GM12878 (cell line): ENCODE measurements at regions not wholly inside any gene's neighbourhood (a gene's known extent, or its start where the extent isn't known, plus 50 kb on each side); places are given as distances from the start of the nearest gene placed in this dataset.

Source experiments
- BACH1 ChIP-seq: fragments of 450-650 bp; IDR thresholded peaks from 2 replicates; pipeline ENCODE4 v1.6.1; 2017; ENCODE audit warnings: mild to moderate bottlenecking, borderline replicate concordance
- CREB1 ChIP-seq: IDR thresholded peaks from 2 replicates; pipeline ENCODE4 v1.6.1; 2012; ENCODE audit warnings: low read depth, mild to moderate bottlenecking, inconsistent platforms
- E2F8 ChIP-seq: fragments of 450-650 bp; IDR thresholded peaks from 2 replicates; pipeline ENCODE4 v1.6.1; 2018; ENCODE audit warnings: mild to moderate bottlenecking, low read depth, moderate library complexity; ENCODE audit not compliant: partially characterized antibody
- E4F1 ChIP-seq: fragments of 450-650 bp; IDR thresholded peaks from 2 replicates; pipeline ENCODE4 v1.6.1; 2018; ENCODE audit warnings: borderline replicate concordance, mild to moderate bottlenecking; ENCODE audit not compliant: partially characterized antibody
- GATAD2B ChIP-seq: fragments of 450-650 bp; conservative IDR thresholded peaks from 2 replicates; pipeline ENCODE4 v1.6.1; 2017; ENCODE audit warnings: low read depth, mild to moderate bottlenecking, moderate library complexity
- HDAC2 ChIP-seq: fragments of 200-600 bp; sonication (generic); IDR thresholded peaks from 2 replicates; pipeline ENCODE4 v1.6.1; 2017
- IKZF2 ChIP-seq, 2 experiments: fragments of 450-650 bp; IDR thresholded peaks; 2 replicates each; pipeline ENCODE4 v1.6.1; 2017; ENCODE audit warnings: mild to moderate bottlenecking in 2 of 2, moderate library complexity in 2 of 2
- IRF5 ChIP-seq: fragments of 450-650 bp; IDR thresholded peaks from 2 replicates; pipeline ENCODE4 v1.6.1; 2017; ENCODE audit warnings: borderline replicate concordance
- MEF2B ChIP-seq: fragments of 450-650 bp; IDR thresholded peaks from 2 replicates; pipeline ENCODE4 v1.6.1; 2018; ENCODE audit warnings: mild to moderate bottlenecking, moderate library complexity; ENCODE audit not compliant: partially characterized antibody, poor library complexity, severe bottlenecking
- NBN ChIP-seq: fragments of 450-650 bp; IDR thresholded peaks from 2 replicates; pipeline ENCODE4 v1.6.1; 2016
- NFYA ChIP-seq: IDR thresholded peaks from 2 replicates; pipeline ENCODE4 v1.6.1; 2011; ENCODE audit warnings: low read depth, mild to moderate bottlenecking, low read length, improper control_type of control experiment, borderline replicate concordance
- PAX5 ChIP-seq: IDR thresholded peaks from 2 replicates; pipeline ENCODE4 v1.6.1; 2011; ENCODE audit warnings: low read depth, low read length, borderline replicate concordance
- RB1 ChIP-seq: fragments of 450-650 bp; formaldehyde crosslinking; IDR thresholded peaks from 2 replicates; pipeline ENCODE4 v1.6.1; 2017; ENCODE audit warnings: mild to moderate bottlenecking, borderline replicate concordance
- RBBP5 ChIP-seq: fragments of 200-600 bp; sonication (generic); conservative IDR thresholded peaks from 2 replicates; pipeline ENCODE4 v1.6.1; 2016
- SKIL ChIP-seq: fragments of 450-650 bp; IDR thresholded peaks from 2 replicates; pipeline ENCODE4 v1.6.1; 2017; ENCODE audit warnings: mild to moderate bottlenecking, low read depth, inconsistent platforms; ENCODE audit not compliant: poor library complexity, severe bottlenecking
- ZBTB11 ChIP-seq: fragments of 450-650 bp; formaldehyde crosslinking; IDR thresholded peaks from 2 replicates; pipeline ENCODE4 v1.5.0; 2022; ENCODE audit warnings: mild to moderate bottlenecking, missing genetic modification characterization
- ZNF384 ChIP-seq: IDR thresholded peaks from 2 replicates; pipeline ENCODE4 v1.6.1; 2012; ENCODE audit warnings: low read depth, mild to moderate bottlenecking, low read length, improper control_type of control experiment, borderline replicate concordance

GRCh38 chrX:16023790-16024734, 99.3 kb upstream of the GRPR start (continued):
- TF ChIP-seq E4F1 (no peak), RBBP5 (no peak), ZBTB11 (CRISPR knock-in tag) (no peak), RB1 (no peak), PAX5 (peak; percentile 29; the same call in 1 of the 2 replicates), NBN (peak; percentile 61), E2F8 (no peak), CREB1 (no peak), IKZF2 (IDR thresholded peaks at IDR 0.05) (peak; percentile 95 to 97), GATAD2B (peak; percentile 68; the same call in 1 of the 2 replicates), NFYA (no peak), HDAC2 (no peak), IRF5 (no peak), BACH1 (peak; percentile 99), SKIL (peak; percentile 96), ZNF384 (no peak), MEF2B (peak; percentile 74)
